CD14-positive monocyte (primary cell): ENCODE measurements at regions not wholly inside any gene's neighbourhood (a gene's known extent, or its start where the extent isn't known, plus 50 kb on each side); places are given as distances from the start of the nearest gene placed in this dataset.

Experiments used
- DNase-seq, 3 donors: peaks; one replicate each; pipeline ENCODE4 v3.0.0-alpha.2; 2011 to 2022
- H2AFZ ChIP-seq: 2 replicates; pipeline ENCODE4 v1.6.0; 2012; ENCODE audit warnings: mild to moderate bottlenecking, low read depth, low read length, inconsistent platforms; ENCODE audit not compliant: insufficient read depth, poor library complexity, severe bottlenecking
- H3K27ac ChIP-seq, 2 donors: 1 replicate in 1 of 2; 2 replicates in 1 of 2; pipeline ENCODE4 v1.5.1; 2012 to 2013; ENCODE audit warnings: low read length in 2 of 2, control low read depth in 1 of 2, inconsistent platforms in 1 of 2, low read depth in 1 of 2, mild to moderate bottlenecking in 1 of 2
- H3K27me3 ChIP-seq, 2 donors: one replicate each; pipeline versions ENCODE4 v1.6.0 to v1.6.1; 2011 to 2013; ENCODE audit warnings: low read length in 2 of 2; ENCODE audit not compliant: control insufficient read depth in 2 of 2, insufficient read depth in 2 of 2
- H3K36me3 ChIP-seq, 2 donors: replicated peaks in 1 of 2; 1 replicate in 1 of 2; 2 replicates in 1 of 2; pipeline versions ENCODE4 v1.5.1 to v1.6.1; 2012 to 2013; ENCODE audit warnings: low read length in 2 of 2, control low read depth in 1 of 2, inconsistent platforms in 1 of 2, mild to moderate bottlenecking in 1 of 2; ENCODE audit not compliant: insufficient read depth in 2 of 2, control insufficient read depth in 1 of 2
- H3K4me1 ChIP-seq, 2 donors: 1 replicate in 1 of 2; 2 replicates in 1 of 2; pipeline versions ENCODE4 v1.5.1 to v1.6.1; 2012 to 2013; ENCODE audit warnings: low read length in 2 of 2, control low read depth in 1 of 2, inconsistent platforms in 1 of 2, mild to moderate bottlenecking in 1 of 2, moderate library complexity in 1 of 2; ENCODE audit not compliant: insufficient read depth in 2 of 2, control insufficient read depth in 1 of 2
- H3K4me2 ChIP-seq: replicated peaks from 2 replicates; pipeline ENCODE3; 2012; ENCODE audit warnings: low read length, moderate library complexity, mild to moderate bottlenecking; ENCODE audit not compliant: poor library complexity, severe bottlenecking; ENCODE audit errors: extremely low read depth
- H3K4me3 ChIP-seq, 3 experiments: fragments of 200-600 bp in 1 of 3; sonication (generic) in 1 of 3; replicated peaks in 1 of 3; 1 replicate in 2 of 3; 2 replicates in 1 of 3; pipeline ENCODE4 v1.5.1; 2011 to 2013; ENCODE audit warnings: low read length in 3 of 3, mild to moderate bottlenecking in 3 of 3, control low read depth in 2 of 3, low read depth in 2 of 3, inconsistent platforms in 1 of 3, moderate library complexity in 1 of 3
- H3K79me2 ChIP-seq: 2 replicates; pipeline ENCODE4 v1.6.0; 2012; ENCODE audit warnings: mild to moderate bottlenecking, control low read depth, inconsistent platforms, low read length, moderate library complexity; ENCODE audit not compliant: insufficient read depth
- H3K9ac ChIP-seq: 2 replicates; pipeline ENCODE4 v1.6.0; 2017; ENCODE audit warnings: low read length, mild to moderate bottlenecking; ENCODE audit not compliant: insufficient read depth, poor library complexity, severe bottlenecking
- H3K9me3 ChIP-seq, 2 donors: replicated peaks in 1 of 2; 1 replicate in 1 of 2; 2 replicates in 1 of 2; pipeline versions ENCODE4 v1.5.1 to v1.6.1; 2012 to 2013; ENCODE audit warnings: low read length in 2 of 2, control low read depth in 1 of 2; ENCODE audit not compliant: control insufficient read depth in 1 of 2, insufficient read depth in 1 of 2
- H4K20me1 ChIP-seq: 2 replicates; pipeline ENCODE4 v1.6.0; 2012; ENCODE audit warnings: mild to moderate bottlenecking, low read length, control low read depth, moderate library complexity; ENCODE audit not compliant: insufficient read depth
- H3K27ac Mint-ChIP-seq, 7 donors: one replicate each; pipeline ENCODE4 v1.8.0; 2020; ENCODE audit warnings: mild to moderate bottlenecking in 7 of 7, mixed read lengths in 7 of 7, moderate library complexity in 6 of 7, inconsistent platforms in 2 of 7
- H3K27me3 Mint-ChIP-seq, 3 donors: one replicate each; pipeline ENCODE4 v1.8.0; 2021 to 2022; ENCODE audit warnings: low read depth in 3 of 3, mild to moderate bottlenecking in 3 of 3, mixed read lengths in 3 of 3, moderate library complexity in 3 of 3, inconsistent platforms in 1 of 3
- H3K36me3 Mint-ChIP-seq, 2 donors: one replicate each; pipeline ENCODE4 v1.8.0; 2020; ENCODE audit warnings: mixed read lengths in 2 of 2, inconsistent platforms in 1 of 2, mild to moderate bottlenecking in 1 of 2
- H3K4me1 Mint-ChIP-seq: one replicate; pipeline ENCODE4 v1.8.0; 2020; ENCODE audit warnings: mild to moderate bottlenecking, mixed read lengths
- H3K4me3 Mint-ChIP-seq, 2 donors: one replicate each; pipeline ENCODE4 v1.8.0; 2020; ENCODE audit warnings: mild to moderate bottlenecking in 2 of 2, mixed read lengths in 2 of 2, moderate library complexity in 1 of 2
- H3K9me3 Mint-ChIP-seq, 7 donors: one replicate each; pipeline ENCODE4 v1.8.0; 2020 to 2022; ENCODE audit warnings: mixed read lengths in 7 of 7, mild to moderate bottlenecking in 6 of 7, moderate library complexity in 6 of 7, inconsistent platforms in 2 of 7
- CTCF ChIP-seq: fragments of 200-600 bp; IDR thresholded peaks from one replicate; pipeline ENCODE4 v1.8.0; 2022; ENCODE audit warnings: antibody characterized with exemption, mild to moderate bottlenecking
- WGBS: methylation state at CpG from one replicate; pipeline ENCODE4 v1.1.5; 2013; ENCODE audit warnings: missing lambda C conversion rate; ENCODE audit not compliant: insufficient coverage; 5-methylcytosine and 5-hydroxymethylcytosine counted together
- intact Hi-C, 2 donors: fragments of 100-400 bp; cut with micrococcal nuclease; formaldehyde crosslinking; loops; one replicate each; pipeline versions ENCODE4 v1.15.0 to v1.15.1; 2023

- WGBS: 86% methylated on average over 2 of the region's 5 CpGs
Measured at GRCh38 chr1:173355281-173356031, 121.7 kb upstream of the PRDX6 start.

GRCh38 chr1:173356191-173356762 lies 120.9 kb upstream of the PRDX6 start:
- peaks cover 17 to 18% of the 10 kb centered on the region in 2 donors for H3K9me3 ChIP-seq
- H3K27me3 ChIP-seq: no peaks in the 10 kb centered on the region
- Mint-ChIP-seq H3K4me3 (no peak overlapping the region), H3K27me3 (peaks cover 0 to 2% (median 0%) of the 10 kb centered on the region in 3 donors), H3K9me3 (peaks cover 13 to 28% (median 22%) of the 10 kb centered on the region in 7 donors), H3K36me3 (peaks cover 0 to 2% of the 10 kb centered on the region in 2 donors), H3K4me1 (peaks cover 11% of the 10 kb centered on the region), H3K27ac (no peak overlapping the region)
- no CpG with 5 or more reads among the region's 2 CpGs for WGBS
- no peak for TF ChIP-seq CTCF
- no peak for DNase-seq
- no peaks in the 10 kb centered on the region for H3K36me3 ChIP-seq
- H3K4me2 ChIP-seq: no peak overlapping the region
- H3K79me2 ChIP-seq: no peaks in the 10 kb centered on the region
- H3K4me3 ChIP-seq: no peak overlapping the region
- intact Hi-C loops: no loop called here
- no peak overlapping the region for H3K9ac ChIP-seq
- peaks cover 4 to 11% of the 10 kb centered on the region in 2 donors for H3K4me1 ChIP-seq
- no peak overlapping the region for H2AFZ ChIP-seq
- no peak overlapping the region for H3K27ac ChIP-seq
- H4K20me1 ChIP-seq: no peaks in the 10 kb centered on the region

More at GRCh38 chr1:173355281-173356031, 121.7 kb upstream of the PRDX6 start:
- intact Hi-C loops: no loop called here
- TF ChIP-seq CTCF: no peak
- H3K9me3 ChIP-seq: peaks cover 17 to 21% of the 10 kb centered on the region in 2 donors
- no peak for DNase-seq
- no peaks in the 10 kb centered on the region for H3K79me2 ChIP-seq
- no peaks in the 10 kb centered on the region for H3K36me3 ChIP-seq
- no peak overlapping the region for H3K4me3 ChIP-seq
- H3K9ac ChIP-seq: no peak overlapping the region
- H4K20me1 ChIP-seq: no peaks in the 10 kb centered on the region
- Mint-ChIP-seq H3K27ac (no peak overlapping the region), H3K4me1 (peaks cover 5% of the 10 kb centered on the region), H3K36me3 (peaks cover 0 to 2% of the 10 kb centered on the region in 2 donors), H3K9me3 (peaks cover 15 to 34% (median 23%) of the 10 kb centered on the region in 7 donors), H3K27me3 (peaks cover 0 to 2% (median 0%) of the 10 kb centered on the region in 3 donors), H3K4me3 (no peak overlapping the region)
- H3K4me1 ChIP-seq: peaks cover 0 to 4% of the 10 kb centered on the region in 2 donors
- H3K4me2 ChIP-seq: no peak overlapping the region
- no peak overlapping the region for H2AFZ ChIP-seq
- no peaks in the 10 kb centered on the region for H3K27me3 ChIP-seq
- no peak overlapping the region for H3K27ac ChIP-seq
